Transverse colon (tissue), 4 donors: ENCODE measurements at regions not wholly inside any gene's neighbourhood (a gene's known extent, or its start where the extent isn't known, plus 50 kb on each side); places are given as distances from the start of the nearest gene placed in this dataset.

Experiments used
- DNase-seq: peaks from one replicate; pipeline ENCODE4 v3.0.0-alpha.2; 2019
- H3K27ac ChIP-seq, 4 donors: fragments of 200-600 bp; sonication (generic); 2 replicates each; pipeline ENCODE4 v1.5.1; 2016 to 2018; ENCODE audit warnings: inconsistent platforms in 4 of 4
- H3K27me3 ChIP-seq: fragments of 200-600 bp; sonication (generic); 2 replicates; pipeline ENCODE4 v1.5.1; 2017; ENCODE audit warnings: inconsistent platforms
- H3K36me3 ChIP-seq, 4 donors: fragments of 200-600 bp; sonication (generic); 2 replicates each; pipeline ENCODE4 v1.5.1; 2017 to 2019; ENCODE audit warnings: inconsistent platforms in 4 of 4
- H3K4me1 ChIP-seq, 4 donors: fragments of 200-600 bp; sonication (generic); 2 replicates each; pipeline ENCODE4 v1.5.1; 2017 to 2020; ENCODE audit warnings: inconsistent platforms in 4 of 4
- H3K4me3 ChIP-seq, 4 donors: fragments of 200-600 bp; sonication (generic); 1 replicate in 1 of 4; 2 replicates in 3 of 4; pipeline versions ENCODE4 v1.5.1 to v1.6.1; 2017 to 2019; ENCODE audit warnings: inconsistent platforms in 4 of 4
- H3K9me3 ChIP-seq, 2 donors: fragments of 200-600 bp; sonication (generic); 2 replicates each; pipeline ENCODE4 v1.5.1; 2017 to 2019; ENCODE audit warnings: inconsistent platforms in 2 of 2
- EP300 ChIP-seq: sonication (generic); formaldehyde crosslinking; IDR thresholded peaks from one replicate; pipeline ENCODE4 v1.6.1; 2017; ENCODE audit warnings: antibody characterized with exemption, low read depth
- POLR2A ChIP-seq: fragments of 450-650 bp; IDR thresholded peaks from one replicate; pipeline ENCODE4 v1.6.1; 2016; ENCODE audit warnings: antibody characterized with exemption, mild to moderate bottlenecking, moderate library complexity
- POLR2AphosphoS5 ChIP-seq, 3 donors: sonication (generic); formaldehyde crosslinking; IDR thresholded peaks; one replicate each; pipeline ENCODE4 v1.6.1; 2016; ENCODE audit warnings: antibody characterized with exemption in 3 of 3
- WGBS, 2 donors: methylation state at CpG; one replicate each; pipeline ENCODE4 v1.1.5; 2018; ENCODE audit warnings: low coverage in 1 of 2; 5-methylcytosine and 5-hydroxymethylcytosine counted together
- in situ Hi-C, 4 donors: fragments of 200-750 bp; cut with MboI; loops; one replicate each; pipeline versions ENCODE4 v1.15.0 to v1.15.1; 2017; ENCODE audit warnings: low sequenced_read_pairs in 3 of 4, low pct_ligation_motif_present in 1 of 4, low pct_unique_long_range_greater_than_20kb in 1 of 4
- intact Hi-C: fragments of 100-400 bp; cut with DNase I; formaldehyde crosslinking; loops from one replicate; pipeline ENCODE4 v1.15.1; 2023; ENCODE audit warnings: low total_unique reads
- TF ChIP-seq, protein P1 (sequence below), 5 experiments: fragments of 200-600 bp in 3 of 5; fragments of 450-650 bp in 2 of 5; sonication (generic) in 3 of 5; IDR thresholded peaks; 1 replicate in 2 of 5; 2 replicates in 3 of 5; pipeline ENCODE4 v1.5.1; 2016 to 2017; ENCODE audit warnings: antibody characterized with exemption in 5 of 5, inconsistent platforms in 3 of 5, mild to moderate bottlenecking in 2 of 5, moderate library complexity in 1 of 5

GRCh38 chr13:111584101-111584672 is 263.7 kb downstream of the TEX29 start:
- no peaks in the 10 kb centered on the region for H3K36me3 ChIP-seq
- in situ Hi-C loops, result no loop called here
- H3K4me1 ChIP-seq, result no peaks in the 10 kb centered on the region
- H3K4me3 ChIP-seq, result no peak overlapping the region
- TF ChIP-seq EP300 (no peak), POLR2A (no peak), POLR2AphosphoS5 (IDR thresholded peaks at IDR 0.05) (no peak)
- TF ChIP-seq, protein P1, sequence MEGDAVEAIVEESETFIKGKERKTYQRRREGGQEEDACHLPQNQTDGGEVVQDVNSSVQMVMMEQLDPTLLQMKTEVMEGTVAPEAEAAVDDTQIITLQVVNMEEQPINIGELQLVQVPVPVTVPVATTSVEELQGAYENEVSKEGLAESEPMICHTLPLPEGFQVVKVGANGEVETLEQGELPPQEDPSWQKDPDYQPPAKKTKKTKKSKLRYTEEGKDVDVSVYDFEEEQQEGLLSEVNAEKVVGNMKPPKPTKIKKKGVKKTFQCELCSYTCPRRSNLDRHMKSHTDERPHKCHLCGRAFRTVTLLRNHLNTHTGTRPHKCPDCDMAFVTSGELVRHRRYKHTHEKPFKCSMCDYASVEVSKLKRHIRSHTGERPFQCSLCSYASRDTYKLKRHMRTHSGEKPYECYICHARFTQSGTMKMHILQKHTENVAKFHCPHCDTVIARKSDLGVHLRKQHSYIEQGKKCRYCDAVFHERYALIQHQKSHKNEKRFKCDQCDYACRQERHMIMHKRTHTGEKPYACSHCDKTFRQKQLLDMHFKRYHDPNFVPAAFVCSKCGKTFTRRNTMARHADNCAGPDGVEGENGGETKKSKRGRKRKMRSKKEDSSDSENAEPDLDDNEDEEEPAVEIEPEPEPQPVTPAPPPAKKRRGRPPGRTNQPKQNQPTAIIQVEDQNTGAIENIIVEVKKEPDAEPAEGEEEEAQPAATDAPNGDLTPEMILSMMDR (IDR thresholded peaks at IDR 0.05), result no peak
- intact Hi-C loops, result no loop called here
- no peak overlapping the region for H3K27ac ChIP-seq
- no peaks in the 10 kb centered on the region for H3K27me3 ChIP-seq
- WGBS, 2 donors, result 60 to 63% methylated on average over 2 to 22 of the region's 22 CpGs
- peak; percentile 65 for DNase-seq
- no peaks in the 10 kb centered on the region for H3K9me3 ChIP-seq

GRCh38 chr13:111584870-111585269 is 264.4 kb downstream of the TEX29 start:
- 82 to 83% methylated on average over 6 to 13 of the region's 13 CpGs for WGBS, 2 donors

GRCh38 chr13:111586291-111586690 is 265.8 kb downstream of the TEX29 start:
- intact Hi-C loops, result no loop called here
- TF ChIP-seq POLR2A, result no peak

More at GRCh38 chr13:111584870-111585269, 264.4 kb downstream of the TEX29 start:
- in situ Hi-C loops (no loop called here), intact Hi-C loops (no loop called here)
- no peaks in the 10 kb centered on the region for H3K9me3 ChIP-seq
- no peaks in the 10 kb centered on the region for H3K4me1 ChIP-seq
- H3K36me3 ChIP-seq, result no peaks in the 10 kb centered on the region
- TF ChIP-seq POLR2AphosphoS5 (IDR thresholded peaks at IDR 0.05) (no peak), EP300 (no peak), POLR2A (no peak)
- TF ChIP-seq, protein P1 (IDR thresholded peaks at IDR 0.05), result no peak
- no peaks in the 10 kb centered on the region for H3K27me3 ChIP-seq
- H3K27ac ChIP-seq, result no peak overlapping the region
- no peak for DNase-seq
- H3K4me3 ChIP-seq, result no peak overlapping the region

DNA sequence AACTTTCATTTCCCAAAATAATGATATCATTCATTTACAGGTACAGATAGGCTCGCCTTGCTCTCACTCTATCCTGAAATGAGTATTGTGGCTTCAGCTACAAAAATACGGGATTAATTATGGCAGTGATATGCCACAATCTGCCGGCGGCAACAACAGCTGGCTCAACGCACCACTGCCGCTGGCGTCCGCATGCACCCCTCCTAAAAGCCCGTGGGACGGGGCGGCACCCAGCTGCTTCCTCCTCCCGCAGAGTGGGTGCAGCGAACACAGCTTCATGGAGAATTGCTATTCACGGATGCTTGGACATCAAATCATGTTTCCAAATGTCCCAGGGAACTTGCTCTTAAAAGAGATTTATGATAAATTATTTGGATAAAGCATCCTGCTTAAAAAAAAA is 266.8 kb downstream of the TEX29 start:
- Histone ChIP-seq H3K4me1 (no peaks in the 10 kb centered on the region), H3K27me3 (no peaks in the 10 kb centered on the region), H3K36me3 (no peaks in the 10 kb centered on the region), H3K4me3 (no peak overlapping the region), H3K9me3 (no peaks in the 10 kb centered on the region), H3K27ac (no peak overlapping the region)
- TF ChIP-seq, protein P1 (IDR thresholded peaks at IDR 0.05), result no peak
- TF ChIP-seq EP300 (no peak), POLR2AphosphoS5 (IDR thresholded peaks at IDR 0.05) (no peak)
- no peak for DNase-seq
- intact Hi-C loops, result no loop called here
- in situ Hi-C loops, result no loop called here
- whole genome bisulfite sequencing, 2 donors, result 88 to 96% methylated on average over 4 to 14 of the region's 14 CpGs

More at GRCh38 chr13:111586291-111586690, 265.8 kb downstream of the TEX29 start:
- WGBS, 2 donors, result 92 to 100% methylated on average over 1 to 27 of the region's 27 CpGs
- no peak overlapping the region for H3K27ac ChIP-seq
- no peak overlapping the region for H3K4me3 ChIP-seq
- H3K9me3 ChIP-seq, result no peaks in the 10 kb centered on the region
- in situ Hi-C loops, result no loop called here
- no peak for DNase-seq
- H3K36me3 ChIP-seq, result no peaks in the 10 kb centered on the region
- H3K27me3 ChIP-seq, result no peaks in the 10 kb centered on the region
- H3K4me1 ChIP-seq, result no peaks in the 10 kb centered on the region

GRCh38 chr13:111589321-111589720 is 268.9 kb downstream of the TEX29 start:
- 80% methylated on average over 4 of the region's 4 CpGs; no CpG with 5 or more reads in 1 of the 2 donors for WGBS, 2 donors

More at GRCh38 chr13:111589321-111589720, 268.9 kb downstream of the TEX29 start:
- Histone ChIP-seq H3K4me1 (no peaks in the 10 kb centered on the region), H3K36me3 (no peaks in the 10 kb centered on the region), H3K27ac (no peak overlapping the region), H3K27me3 (no peaks in the 10 kb centered on the region), H3K9me3 (no peaks in the 10 kb centered on the region), H3K4me3 (no peak overlapping the region)
- in situ Hi-C loops (no loop called here), intact Hi-C loops (no loop called here)
- no peak for DNase-seq
- no peak for TF ChIP-seq POLR2AphosphoS5 (IDR thresholded peaks at IDR 0.05)
- no peak for TF ChIP-seq POLR2A
- TF ChIP-seq, protein P1 (IDR thresholded peaks at IDR 0.05), result no peak
- TF ChIP-seq EP300, result no peak
